ENCODE measurements at regions not wholly inside any gene's neighbourhood (a gene's known extent, or its start where the extent isn't known, plus 50 kb on each side); places are given as distances from the start of the nearest gene placed in this dataset.
"Not testable (repeated sequence)": the region's sequence is repeated elsewhere in the genome, so short reads cannot be mapped to it uniquely, and the experiment has no call there.

DNA sequence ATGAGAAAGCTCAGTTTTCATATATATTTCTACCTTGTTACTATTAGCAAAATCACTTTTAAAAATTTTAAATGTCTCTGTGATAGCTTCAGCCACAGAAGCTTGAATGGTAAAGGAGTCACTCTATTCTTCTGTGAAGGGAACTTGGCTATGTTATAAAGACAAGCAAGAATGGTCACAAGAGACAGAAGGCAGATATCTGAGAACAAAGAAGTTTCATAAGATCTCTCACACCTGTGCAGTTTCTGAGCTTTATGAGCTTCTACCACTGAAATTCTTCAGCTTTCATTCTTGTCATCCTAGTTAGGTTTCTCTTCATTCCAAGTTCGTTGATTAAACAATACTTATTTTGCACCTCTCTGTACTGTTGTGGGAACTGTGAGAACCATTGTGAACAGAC, 853.4 kb downstream of the IGSF11 start:
- DNase-seq (ENCODE audit: low read depth in 4 of 4, low spot score in 1 of 4), result no peak

- DNase-seq (ENCODE audit: low read depth in 4 of 4, low spot score in 1 of 4), result no peak
Observed at GRCh38 chr3:118186051-118186450, 848.6 kb downstream of the IGSF11 start.

DNA sequence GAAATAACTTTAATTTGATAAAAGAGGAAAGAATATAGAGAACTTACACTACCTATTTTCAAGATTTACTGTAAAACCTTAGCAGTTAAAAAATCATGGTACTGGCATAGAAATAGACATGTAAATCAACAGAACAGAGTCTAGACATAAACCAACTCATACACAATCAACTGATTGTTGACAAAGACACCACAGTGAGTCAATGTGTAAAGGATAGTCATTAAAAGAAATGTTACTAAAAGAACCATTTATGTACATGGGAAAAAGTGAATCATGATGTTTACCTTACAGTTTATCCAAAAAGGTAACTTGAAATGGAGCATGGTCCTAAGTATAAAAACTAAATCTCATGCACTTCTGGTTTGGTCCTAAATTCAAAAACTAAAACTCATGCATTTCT, 847.4 kb downstream of the IGSF11 start:
- no peak for DNase-seq (ENCODE audit: low read depth in 4 of 4, low spot score in 1 of 4)

DNA sequence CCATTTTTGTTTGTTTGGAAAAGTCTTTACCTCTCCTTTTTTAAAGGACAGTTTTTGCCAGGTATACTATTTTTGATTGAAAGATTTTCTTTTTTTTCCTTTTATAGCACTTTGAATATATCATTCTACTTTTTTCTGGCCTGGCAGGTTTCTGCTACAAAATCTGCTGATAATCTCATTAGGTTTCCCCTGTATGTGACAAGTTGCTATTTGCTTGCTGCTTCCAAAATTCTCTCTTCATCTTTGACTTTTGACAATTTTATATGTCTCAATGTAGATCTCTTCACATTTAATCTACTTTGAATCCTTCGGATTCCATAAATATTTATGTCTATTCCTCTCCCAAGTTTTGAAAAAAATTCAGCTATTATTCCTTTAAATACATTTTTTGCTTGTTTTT, 838.5 kb downstream of the IGSF11 start:
- no peak for DNase-seq (ENCODE audit: low read depth in 4 of 4, low spot score in 1 of 4)

- no peak for DNase-seq (ENCODE audit: low read depth in 4 of 4, low spot score in 1 of 4)
Observed at GRCh38 chr3:118199044-118199443, 835.6 kb downstream of the IGSF11 start.

DNA sequence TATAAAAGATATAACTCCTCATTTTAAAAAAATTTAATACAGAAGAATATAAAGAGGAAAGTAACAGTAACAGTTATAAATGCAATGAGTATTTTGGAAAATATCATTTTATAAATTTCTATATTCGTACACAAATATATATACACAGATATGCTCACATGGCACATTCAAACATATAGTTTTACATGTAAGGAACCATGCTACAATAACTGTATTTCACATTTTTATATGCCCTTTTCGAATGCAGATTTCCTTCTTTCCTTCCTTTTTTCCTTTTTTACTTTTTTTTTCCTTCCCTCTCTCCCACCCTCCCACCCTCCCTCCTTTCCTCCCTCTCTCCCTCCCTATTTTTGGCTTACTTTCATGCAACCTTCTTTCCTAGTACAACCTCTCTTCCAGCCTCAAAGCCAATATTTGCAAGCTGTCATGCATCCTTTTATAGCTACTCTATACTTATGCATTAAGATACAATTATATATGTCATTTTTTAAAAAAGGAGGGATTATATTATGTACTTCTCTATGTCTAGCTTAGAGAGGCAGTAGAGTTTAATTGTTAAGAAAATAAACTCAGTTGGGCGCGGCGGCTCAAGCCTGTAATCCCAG, 830.5 kb downstream of the IGSF11 start:
- DNase-seq (ENCODE audit: low read depth in 4 of 4, low spot score in 1 of 4), result no peak

- DNase-seq (ENCODE audit: low read depth in 4 of 4, low spot score in 1 of 4), result no peak
Observed at GRCh38 chr3:118207271-118207670, 827.4 kb downstream of the IGSF11 start.

- no peak for DNase-seq (ENCODE audit: low read depth in 4 of 4, low spot score in 1 of 4)
Observed at GRCh38 chr3:118208642-118209041, 826.0 kb downstream of the IGSF11 start.

DNA sequence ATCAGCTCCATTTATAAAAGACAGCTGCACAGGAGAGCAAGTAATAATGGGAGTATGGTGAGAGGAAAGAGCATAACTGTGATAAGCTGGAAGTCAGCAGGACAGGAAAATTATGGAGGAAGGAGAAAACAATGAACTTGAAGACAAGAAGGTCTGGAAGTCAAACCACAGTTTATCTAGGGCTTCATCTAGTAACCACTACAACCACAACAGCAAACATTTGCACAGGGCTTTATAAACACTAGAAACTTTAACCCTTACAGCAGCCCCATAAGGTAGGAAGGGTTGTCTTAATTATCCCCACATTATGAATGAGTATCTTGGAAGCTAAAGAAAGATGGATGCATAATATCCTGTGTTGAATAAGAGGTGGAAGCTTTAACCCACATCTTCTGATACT, 820.8 kb downstream of the IGSF11 start:
- no peak for DNase-seq (ENCODE audit: low read depth in 4 of 4, low spot score in 1 of 4)

DNA sequence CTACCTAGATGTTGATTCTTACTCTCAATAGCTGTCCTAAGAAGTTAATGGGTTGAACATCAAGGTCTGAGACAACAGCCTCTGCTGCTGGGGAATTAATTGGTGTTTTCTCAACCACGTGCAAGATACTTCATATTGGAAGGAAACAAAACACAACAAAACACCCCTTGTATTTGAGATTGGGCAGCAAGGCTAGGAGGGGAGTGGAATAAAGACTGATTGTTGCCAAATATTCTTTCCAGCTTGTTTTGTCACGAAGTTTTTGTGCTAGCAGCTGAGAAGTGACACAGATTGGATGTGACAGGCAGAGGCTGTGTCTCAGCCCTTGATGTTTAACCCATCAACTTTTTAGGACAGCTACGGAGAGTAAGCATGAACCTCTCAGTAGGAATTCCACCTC, 808.4 kb downstream of the IGSF11 start:
- DNase-seq (ENCODE audit: low read depth in 4 of 4, low spot score in 1 of 4), result no peak

DNA sequence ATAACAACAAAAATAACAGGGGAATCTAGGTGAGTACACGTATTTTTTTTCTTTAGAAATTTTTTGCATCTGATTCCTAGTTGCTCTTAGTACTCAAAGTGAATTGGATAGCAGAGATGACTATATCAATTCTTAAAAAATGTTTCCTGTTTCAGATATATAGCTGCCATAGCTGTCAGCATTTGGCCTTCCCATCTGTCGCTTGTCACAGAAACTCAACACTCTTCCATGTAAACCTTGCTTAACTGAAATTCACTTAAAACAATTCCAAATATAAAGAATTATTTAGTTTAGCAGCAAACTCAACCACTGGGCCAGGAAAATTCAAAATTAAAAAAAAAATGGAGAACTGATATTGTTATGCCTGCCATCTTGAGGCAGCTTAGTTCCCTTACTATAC, 807.5 kb downstream of the IGSF11 start:
- no peak for DNase-seq (ENCODE audit: low read depth in 4 of 4, low spot score in 1 of 4)

- DNase-seq (ENCODE audit: low read depth in 4 of 4, low spot score in 1 of 4), result no peak
Observed at GRCh38 chr3:118228151-118228550, 806.5 kb downstream of the IGSF11 start.

DNA sequence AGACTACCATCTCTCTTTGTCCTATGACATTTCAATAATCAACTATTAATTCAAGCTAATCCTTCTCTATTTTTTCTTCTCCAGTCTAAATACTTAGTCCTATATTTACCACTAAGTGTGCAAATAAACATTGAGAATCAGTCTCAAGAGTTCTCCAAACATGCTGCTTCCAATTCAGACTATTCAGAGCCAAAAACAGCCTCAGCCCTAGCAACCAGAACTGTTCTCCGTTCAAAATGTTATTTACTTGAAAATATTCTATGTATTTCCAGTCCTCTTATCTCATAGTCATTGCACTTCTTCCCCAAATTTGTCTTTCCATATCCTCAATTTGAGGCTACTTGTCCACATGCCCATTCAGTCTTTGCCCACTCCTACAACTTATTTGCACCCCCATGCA, 805.5 kb downstream of the IGSF11 start:
- DNase-seq (ENCODE audit: low read depth in 4 of 4, low spot score in 1 of 4), result no peak

GRCh38 chr3:118231578-118231977, 803.1 kb downstream of the IGSF11 start:
- no peak for DNase-seq (ENCODE audit: low read depth in 4 of 4, low spot score in 1 of 4)

GRCh38 chr3:118239253-118239652, 795.4 kb downstream of the IGSF11 start:
- no peak for DNase-seq (ENCODE audit: low read depth in 4 of 4, low spot score in 1 of 4)

GRCh38 chr3:118244761-118245160, 789.9 kb downstream of the IGSF11 start:
- DNase-seq (ENCODE audit: low read depth in 4 of 4, low spot score in 1 of 4), result no peak

DNA sequence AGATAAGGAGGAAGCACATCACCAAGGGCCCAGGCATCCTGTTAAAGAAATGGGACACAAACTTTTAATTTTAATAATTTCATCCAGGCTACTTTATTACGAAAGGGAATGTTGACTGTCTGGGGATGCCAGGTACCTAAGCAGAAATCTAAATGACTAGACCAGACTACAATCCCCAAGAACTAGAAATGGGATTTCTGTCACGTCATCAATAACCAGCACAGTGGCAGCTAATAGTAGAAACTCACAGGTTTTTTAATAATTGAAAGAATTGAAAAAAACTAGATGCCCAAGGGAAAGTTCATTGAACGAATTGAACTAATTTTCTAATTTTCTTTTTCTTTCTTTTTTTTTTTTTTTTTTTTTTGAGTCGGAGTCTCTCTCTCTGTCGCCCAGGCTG, 789.3 kb downstream of the IGSF11 start:
- DNase-seq (ENCODE audit: low read depth in 4 of 4, low spot score in 1 of 4), result no peak

GRCh38 chr3:118258850-118259249, 775.8 kb downstream of the IGSF11 start:
- not testable (repeated sequence) for DNase-seq (ENCODE audit: low read depth in 4 of 4, low spot score in 1 of 4)

- no peak for DNase-seq (ENCODE audit: low read depth in 4 of 4, low spot score in 1 of 4)
Observed at GRCh38 chr3:118262800-118263402, 771.7 kb downstream of the IGSF11 start.

GRCh38 chr3:118267588-118267987, 767.1 kb downstream of the IGSF11 start:
- DNase-seq (ENCODE audit: low read depth in 4 of 4, low spot score in 1 of 4), result no peak

DNA sequence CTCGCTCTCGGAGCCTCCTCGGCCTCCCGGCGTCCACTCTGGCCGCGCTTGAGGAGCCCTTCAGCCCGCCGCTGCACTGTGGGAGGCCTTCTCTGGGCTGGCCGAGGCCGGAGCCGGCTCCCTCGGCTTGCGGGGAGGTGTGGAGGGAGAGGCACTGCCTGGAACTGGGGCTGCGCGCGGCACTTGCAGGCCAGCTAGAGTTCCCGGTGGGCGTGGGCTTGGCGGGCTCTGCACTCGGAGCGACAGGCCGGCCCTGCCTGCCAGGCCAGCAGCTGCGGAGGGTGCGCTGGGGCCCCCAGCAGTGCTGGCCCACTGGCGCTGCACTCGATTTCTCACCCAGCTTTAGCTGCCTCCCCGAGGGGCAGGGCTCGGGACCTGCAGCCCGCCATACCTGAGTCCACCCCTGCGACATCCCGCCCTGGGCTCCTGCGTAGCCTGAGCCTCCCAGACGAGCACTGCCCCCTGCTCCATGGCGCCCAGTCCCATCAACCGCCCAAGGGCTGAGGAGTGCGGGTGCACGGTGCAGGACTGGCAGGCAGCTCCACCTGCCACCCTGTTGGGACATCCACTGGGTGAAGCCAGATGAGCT, 765.0 kb downstream of the IGSF11 start:
- no peak for DNase-seq (ENCODE audit: low read depth in 4 of 4, low spot score in 1 of 4)

GRCh38 chr3:118272991-118273390, 761.7 kb downstream of the IGSF11 start:
- no peak for DNase-seq (ENCODE audit: low read depth in 4 of 4, low spot score in 1 of 4)

DNA sequence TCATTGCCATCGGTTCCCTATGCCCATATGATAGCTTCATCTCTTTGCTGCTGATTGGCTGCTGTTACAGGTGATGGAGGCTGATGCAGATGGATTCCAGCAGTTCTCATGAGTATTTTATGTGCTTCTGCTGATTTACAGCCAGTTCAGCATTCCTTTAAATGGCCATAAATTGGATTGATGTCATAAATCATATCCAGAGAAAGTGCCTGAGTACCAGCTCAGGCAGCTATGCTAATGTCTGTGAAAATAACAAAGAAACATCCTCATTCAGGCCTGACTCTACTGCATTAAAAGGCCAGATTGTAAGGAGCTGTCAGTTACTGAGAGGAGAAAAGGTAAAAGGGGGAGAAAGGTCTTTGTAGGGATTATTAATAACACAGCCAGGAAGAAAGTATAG, 756.8 kb downstream of the IGSF11 start:
- no peak for DNase-seq (ENCODE audit: low read depth in 4 of 4, low spot score in 1 of 4)

Data from stimulated activated CD4-positive, alpha-beta T cell treated with anti-CD3 and anti-CD28 coated beads, Interleukin-1b, Interleukin-23, amount 100 ng/mL, for 24 hours (primary cell).